NCI-H748 (cell line): ENCODE measurements at regions not wholly inside any gene's neighbourhood (a gene's known extent, or its start where the extent isn't known, plus 50 kb on each side); places are given as distances from the start of the nearest gene placed in this dataset.

Experiments used
- DNase-seq: peaks from one replicate; lab custom pipeline; 2025; ENCODE audit not compliant: unreplicated experiment; lab: John Stamatoyannopoulos, UW

- no peak for DNase-seq
Measured at GRCh38 chr4:166259081-166259480, 386.0 kb downstream of the TLL1 start.

GRCh38 chr4:166274136-166274761, 401.2 kb downstream of the TLL1 start:
- DNase-seq, result no peak

DNA sequence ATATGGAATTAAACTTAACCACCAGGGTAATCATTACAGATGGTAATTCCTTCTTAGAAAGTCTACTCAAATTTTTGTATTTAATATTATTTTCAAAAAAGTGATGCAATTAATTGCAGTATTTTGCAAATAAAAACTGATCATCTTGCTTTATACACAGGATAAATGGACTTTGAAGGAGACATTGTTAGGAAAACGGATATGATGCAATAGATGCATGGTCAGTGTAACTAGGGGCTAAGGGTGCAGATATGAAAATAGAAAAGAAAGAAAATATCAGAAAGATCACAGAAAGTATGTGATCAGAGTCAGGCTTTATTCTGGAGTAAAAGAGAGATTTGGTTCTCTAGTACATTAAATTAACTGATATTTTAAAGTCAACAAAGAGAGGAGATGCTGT, 401.7 kb downstream of the TLL1 start:
- DNase-seq, result no peak

DNA sequence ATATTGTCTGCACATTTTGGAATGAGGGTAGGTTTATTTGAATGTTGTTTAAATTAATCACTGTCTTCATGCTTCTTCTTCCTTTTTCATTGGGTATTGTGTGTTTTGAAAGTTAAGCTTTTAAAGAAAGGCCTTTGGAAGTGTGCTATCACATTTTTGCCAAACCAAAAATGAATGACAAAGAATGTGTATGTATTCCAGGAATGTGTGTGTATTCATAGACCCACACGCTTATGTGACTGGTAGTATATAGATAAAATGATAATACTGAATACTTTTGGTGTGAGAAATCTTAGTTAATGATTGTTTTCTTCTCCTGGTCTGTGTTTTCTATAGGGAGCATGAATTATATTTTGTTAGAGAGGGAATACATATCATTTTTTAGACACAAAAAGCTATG, 404.4 kb downstream of the TLL1 start:
- no peak for DNase-seq

GRCh38 chr4:166277853-166278252, 404.8 kb downstream of the TLL1 start:
- DNase-seq, result no peak

- no peak for DNase-seq
Measured at GRCh38 chr4:166279261-166279660, 406.2 kb downstream of the TLL1 start.

DNA sequence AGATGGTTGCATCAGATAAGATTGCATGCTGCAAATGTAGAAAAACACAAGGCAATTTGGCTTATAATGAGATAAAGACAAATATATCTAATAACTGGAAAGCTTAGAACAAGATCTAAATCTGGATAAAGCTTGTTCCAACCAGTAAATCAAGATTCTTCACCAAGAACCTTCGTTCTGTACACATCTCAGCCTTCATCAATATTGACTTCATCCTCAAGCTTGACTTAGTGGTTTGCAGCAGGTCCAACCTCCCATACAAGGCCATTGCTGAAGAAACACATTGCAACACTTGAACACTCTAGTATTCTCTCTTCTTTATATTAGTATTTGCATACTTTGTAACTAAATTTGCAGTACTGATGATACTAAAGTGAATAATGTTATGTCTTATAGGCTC, 407.6 kb downstream of the TLL1 start:
- no peak for DNase-seq

DNA sequence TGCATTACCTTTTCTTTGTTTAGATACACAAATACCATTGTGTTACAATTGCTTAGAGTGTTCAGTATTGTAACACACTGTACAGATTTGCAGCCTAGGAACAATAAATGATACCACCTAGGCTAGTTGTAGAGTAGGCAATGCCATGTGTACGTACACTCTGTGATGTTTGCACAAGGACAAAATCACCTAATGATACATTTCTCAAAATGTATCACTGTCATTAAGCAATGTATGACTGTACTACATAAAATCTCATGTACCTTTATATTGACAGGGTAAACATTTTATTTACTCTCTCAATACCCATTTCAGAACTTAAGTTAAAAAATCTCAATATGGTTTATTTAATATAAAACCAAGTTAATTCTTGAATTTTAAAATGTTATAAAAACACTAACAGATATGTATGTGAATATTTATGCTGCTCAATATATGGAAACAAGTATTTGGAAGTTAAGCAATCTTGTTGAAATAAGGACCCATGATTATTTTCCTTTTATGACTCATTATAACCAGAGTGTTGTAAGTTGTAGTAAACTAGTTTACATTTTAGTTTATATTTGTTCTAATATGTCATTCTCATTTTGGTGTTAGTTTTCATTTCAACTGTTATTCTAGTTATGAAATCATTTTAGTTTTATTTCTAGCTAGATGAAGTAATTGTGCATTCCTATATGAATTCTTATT, 409.2 kb downstream of the TLL1 start:
- peak; percentile 77 for DNase-seq

- no peak for DNase-seq
Measured at GRCh38 chr4:166284221-166284620, 411.2 kb downstream of the TLL1 start.

GRCh38 chr4:166290426-166290825, 417.4 kb downstream of the TLL1 start:
- no peak for DNase-seq

- no peak for DNase-seq
Measured at GRCh38 chr4:166293556-166293955, 420.5 kb downstream of the TLL1 start.

- no peak for DNase-seq
Measured at GRCh38 chr4:166301266-166301665, 428.2 kb downstream of the TLL1 start.

- no peak for DNase-seq
Measured at GRCh38 chr4:166308647-166309046, 435.6 kb downstream of the TLL1 start.

- DNase-seq, result no peak
Measured at GRCh38 chr4:166309286-166309685, 436.2 kb downstream of the TLL1 start.

DNA sequence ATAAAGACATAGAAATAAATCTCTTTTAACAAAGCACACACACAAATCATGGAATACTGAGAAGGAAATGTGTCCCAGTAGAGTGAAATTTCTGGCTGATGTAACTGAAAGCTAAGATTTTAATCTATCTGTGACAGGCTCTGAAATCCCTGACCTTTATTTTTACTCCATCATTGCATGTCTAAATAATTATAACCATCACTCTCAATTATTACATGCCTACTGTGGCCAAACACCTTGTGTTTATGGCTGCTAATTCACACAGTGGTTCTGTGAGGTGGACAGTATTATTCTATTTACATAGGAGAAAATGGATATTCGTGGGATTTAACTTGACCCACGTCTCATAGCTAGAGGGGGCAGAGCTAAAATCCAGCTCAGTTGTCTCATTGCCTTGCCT, 438.1 kb downstream of the TLL1 start:
- peak; percentile 29 for DNase-seq

DNA sequence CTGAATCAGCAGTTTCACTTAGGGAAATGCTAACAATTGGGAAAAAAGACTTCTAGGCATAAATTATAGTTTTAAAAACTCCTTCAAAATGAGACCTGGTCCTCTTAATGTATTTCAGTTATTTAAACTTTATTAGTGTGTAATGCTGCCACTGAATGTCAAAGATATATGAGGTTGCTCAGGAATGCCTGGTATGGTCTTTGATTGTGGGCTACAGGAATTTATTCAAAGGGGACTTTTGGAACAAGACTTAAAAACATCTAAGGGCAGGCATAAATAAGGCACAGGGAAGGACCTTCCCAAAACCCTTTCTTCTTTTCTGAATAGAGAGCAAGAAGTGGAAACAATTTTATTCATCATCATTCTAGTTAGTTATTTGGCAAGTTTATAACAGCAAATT, 439.1 kb downstream of the TLL1 start:
- no peak for DNase-seq

- DNase-seq, result no peak
Measured at GRCh38 chr4:166314902-166315301, 441.9 kb downstream of the TLL1 start.

- no peak for DNase-seq
Measured at GRCh38 chr4:166315721-166316467, 442.9 kb downstream of the TLL1 start.

DNA sequence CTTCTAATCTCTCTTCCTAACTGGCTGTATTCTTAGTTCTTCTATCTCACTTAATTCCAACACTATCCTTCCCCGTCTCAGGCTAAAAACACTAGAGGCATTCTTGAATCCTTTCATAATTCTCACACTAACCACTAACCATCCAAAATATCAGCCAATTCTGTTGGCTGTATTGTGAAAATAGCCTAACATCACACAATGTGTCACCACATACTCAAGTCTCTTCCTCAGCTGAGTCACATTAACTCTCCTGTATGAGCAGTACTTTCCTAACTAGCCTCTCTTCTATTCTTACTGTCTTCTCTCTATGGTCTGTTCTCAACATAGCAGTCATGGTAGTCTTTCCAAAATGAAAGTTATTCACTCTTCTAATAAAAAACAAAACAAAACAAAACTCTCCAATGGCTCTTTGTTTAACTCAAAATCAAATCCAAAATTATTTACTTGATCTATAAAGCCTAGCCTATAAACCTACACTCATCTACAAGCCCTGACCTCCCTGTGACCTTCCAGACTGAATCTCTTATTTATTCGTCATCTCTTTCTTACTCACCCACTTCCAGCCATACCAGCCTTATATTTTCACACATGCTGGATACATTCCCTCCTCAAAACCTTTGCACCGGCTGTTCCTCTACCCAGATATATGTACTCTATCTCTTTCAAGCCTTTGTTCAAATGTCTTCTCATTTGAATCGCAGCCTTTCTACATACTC, 445.9 kb downstream of the TLL1 start:
- DNase-seq, result no peak

DNA sequence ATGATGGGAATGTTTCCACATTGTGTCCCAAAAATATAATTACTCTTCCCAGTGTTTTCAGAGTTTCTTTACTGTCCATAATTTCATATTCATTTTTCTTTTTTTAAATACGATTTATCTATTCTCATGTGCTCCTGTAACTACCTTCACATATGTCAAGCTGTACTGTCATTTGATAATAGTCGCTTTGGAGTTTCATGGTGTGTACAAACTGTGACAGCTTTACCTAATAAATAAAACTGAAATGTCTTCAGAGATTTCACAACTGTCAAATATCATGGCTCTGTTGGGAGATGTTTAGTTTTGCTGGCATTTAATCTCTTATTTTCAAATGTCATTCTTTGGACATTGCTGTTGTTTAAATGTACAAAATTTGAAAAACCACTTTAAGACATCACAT, 450.2 kb downstream of the TLL1 start:
- no peak for DNase-seq

DNA sequence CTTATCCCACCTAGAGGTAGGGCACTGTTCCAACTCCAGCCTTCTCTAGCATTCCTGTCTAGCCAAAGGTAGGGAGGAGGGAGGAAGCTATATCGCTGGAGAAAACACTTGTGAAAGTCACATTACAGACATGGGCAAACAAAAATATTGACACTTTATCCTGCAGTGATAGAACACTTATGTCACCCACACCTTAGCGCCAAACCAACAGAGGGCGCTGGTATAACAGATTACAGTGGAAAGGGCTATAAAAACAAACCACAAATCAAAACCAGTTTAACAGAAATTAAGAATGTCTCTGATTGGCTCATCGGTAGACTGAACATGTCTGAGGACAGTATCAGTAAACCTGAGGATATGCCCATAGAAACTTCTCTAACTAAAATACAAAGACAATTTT, 451.3 kb downstream of the TLL1 start:
- DNase-seq, result peak; percentile 70
